ENCODE measurements at regions not wholly inside any gene's neighbourhood (a gene's known extent, or its start where the extent isn't known, plus 50 kb on each side); places are given as distances from the start of the nearest gene placed in this dataset.

GRCh38 chrX:124256216-124256615, 76.2 kb upstream of the TEX13D start:
- Histone ChIP-seq H3K27me3 (ENCODE audit: insufficient read depth, low read depth) (no peaks in the 10 kb centered on the region), H3K27ac (no peak overlapping the region), H3K9ac (no peak overlapping the region), H3K4me3 (IDR thresholded peaks at IDR 0.05; ENCODE audit: insufficient read depth, low read depth, low read length) (no peak overlapping the region), H4K20me1 (ENCODE audit: insufficient read depth) (no peaks in the 10 kb centered on the region), H2AFZ (ENCODE audit: low read depth) (no peak overlapping the region), H3K4me1 (ENCODE audit: low read depth, poor library complexity, severe bottlenecking) (peaks cover 5% of the 10 kb centered on the region), H3K36me3 (ENCODE audit: insufficient read depth) (no peaks in the 10 kb centered on the region), H3K4me2 (no peak overlapping the region), H3K79me2 (ENCODE audit: insufficient read depth, low read depth) (no peaks in the 10 kb centered on the region)
- no peak for TF ChIP-seq CTCF (conservative IDR thresholded peaks at IDR 0.05; ENCODE audit: low read depth, low read length)

GRCh38 chrX:124256629-124257380, 75.7 kb upstream of the TEX13D start:
- H3K4me3 ChIP-seq (IDR thresholded peaks at IDR 0.05; ENCODE audit: insufficient read depth, low read depth, low read length): no peak overlapping the region
- H3K27me3 ChIP-seq (ENCODE audit: insufficient read depth, low read depth): no peaks in the 10 kb centered on the region
- H3K9ac ChIP-seq: no peak overlapping the region
- H3K79me2 ChIP-seq (ENCODE audit: insufficient read depth, low read depth): no peaks in the 10 kb centered on the region
- no peak overlapping the region for H3K27ac ChIP-seq
- H3K4me1 ChIP-seq (ENCODE audit: low read depth, poor library complexity, severe bottlenecking): no peaks in the 10 kb centered on the region
- no peak for TF ChIP-seq CTCF (conservative IDR thresholded peaks at IDR 0.05; ENCODE audit: low read depth, low read length)
- H2AFZ ChIP-seq (ENCODE audit: low read depth): no peak overlapping the region
- H3K4me2 ChIP-seq: no peak overlapping the region
- H4K20me1 ChIP-seq (ENCODE audit: insufficient read depth): no peaks in the 10 kb centered on the region
- no peaks in the 10 kb centered on the region for H3K36me3 ChIP-seq (ENCODE audit: insufficient read depth)

GRCh38 chrX:124257924-124258702, 74.3 kb upstream of the TEX13D start:
- Histone ChIP-seq H3K27ac (no peak overlapping the region), H3K27me3 (ENCODE audit: insufficient read depth, low read depth) (no peaks in the 10 kb centered on the region), H2AFZ (ENCODE audit: low read depth) (no peak overlapping the region), H3K4me1 (ENCODE audit: low read depth, poor library complexity, severe bottlenecking) (no peaks in the 10 kb centered on the region), H4K20me1 (ENCODE audit: insufficient read depth) (no peaks in the 10 kb centered on the region), H3K36me3 (ENCODE audit: insufficient read depth) (no peaks in the 10 kb centered on the region), H3K4me2 (no peak overlapping the region), H3K79me2 (ENCODE audit: insufficient read depth, low read depth) (no peaks in the 10 kb centered on the region), H3K9ac (no peak overlapping the region), H3K4me3 (IDR thresholded peaks at IDR 0.05; ENCODE audit: insufficient read depth, low read depth, low read length) (no peak overlapping the region)
- no peak for TF ChIP-seq CTCF (conservative IDR thresholded peaks at IDR 0.05; ENCODE audit: low read depth, low read length)

- Histone ChIP-seq H4K20me1 (ENCODE audit: insufficient read depth) (no peaks in the 10 kb centered on the region), H3K27ac (no peak overlapping the region), H3K27me3 (ENCODE audit: insufficient read depth, low read depth) (no peaks in the 10 kb centered on the region), H3K4me3 (IDR thresholded peaks at IDR 0.05; ENCODE audit: insufficient read depth, low read depth, low read length) (no peak overlapping the region), H2AFZ (ENCODE audit: low read depth) (no peak overlapping the region), H3K4me1 (ENCODE audit: low read depth, poor library complexity, severe bottlenecking) (no peaks in the 10 kb centered on the region), H3K9ac (no peak overlapping the region), H3K79me2 (ENCODE audit: insufficient read depth, low read depth) (no peaks in the 10 kb centered on the region), H3K36me3 (ENCODE audit: insufficient read depth) (no peaks in the 10 kb centered on the region), H3K4me2 (no peak overlapping the region)
- TF ChIP-seq CTCF (conservative IDR thresholded peaks at IDR 0.05; ENCODE audit: low read depth, low read length): no peak
Observed at GRCh38 chrX:124260845-124261244, 71.6 kb upstream of the TEX13D start.

Data from KMS-11 (cell line).